Stimulated activated CD8-positive, alpha-beta memory T cell treated with anti-CD3 and anti-CD28 coated beads, Interleukin-15, amount 100 ng/mL, for 4 hours (primary cell): ENCODE measurements at regions not wholly inside any gene's neighbourhood (a gene's known extent, or its start where the extent isn't known, plus 50 kb on each side); places are given as distances from the start of the nearest gene placed in this dataset.

ENCODE experiments used
- DNase-seq, 2 donors: peaks; one replicate each; pipeline ENCODE4 v3.0.0-alpha.2; 2020; ENCODE audit warnings: low read depth in 2 of 2

DNA sequence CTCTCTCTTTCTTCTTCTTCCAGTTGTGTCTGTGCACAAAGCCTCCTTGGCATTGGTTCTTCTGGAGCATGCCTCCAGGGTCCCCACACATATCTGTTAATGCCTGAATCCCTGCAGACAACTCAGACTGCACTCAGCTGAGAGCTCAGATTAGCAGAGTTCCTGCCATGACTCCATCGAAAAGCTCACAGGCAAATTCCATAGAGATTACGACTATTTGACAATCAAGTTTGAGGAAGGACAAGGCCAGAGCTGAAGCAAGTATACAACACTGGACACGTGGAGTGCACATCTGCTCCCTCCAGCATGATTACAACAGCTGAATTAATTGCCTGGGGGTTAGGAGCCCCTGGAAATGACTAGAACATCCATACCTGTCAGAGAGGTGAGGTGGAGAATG lies 190.7 kb downstream of the INSIG2 start:
- DNase-seq, result no peak

DNA sequence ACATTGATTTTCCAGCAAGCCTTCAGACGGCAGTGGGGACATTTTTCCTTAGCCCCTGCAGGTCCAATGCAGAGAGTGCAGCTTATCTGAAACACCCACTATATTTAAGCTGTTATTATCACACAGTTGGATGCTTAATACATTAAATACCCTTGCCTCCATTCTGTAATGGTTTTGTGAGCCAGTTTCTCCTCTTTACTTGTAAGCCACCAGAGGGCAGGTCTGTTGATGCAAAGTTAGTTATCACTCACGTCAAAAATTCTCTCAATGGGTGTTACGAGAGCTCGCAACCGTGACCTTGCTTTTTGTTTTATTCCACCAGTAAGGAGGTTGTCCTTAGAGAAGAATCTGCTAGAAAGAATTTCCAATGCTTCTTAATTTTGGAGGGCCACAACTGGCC lies 189.8 kb downstream of the INSIG2 start:
- no peak for DNase-seq

DNA sequence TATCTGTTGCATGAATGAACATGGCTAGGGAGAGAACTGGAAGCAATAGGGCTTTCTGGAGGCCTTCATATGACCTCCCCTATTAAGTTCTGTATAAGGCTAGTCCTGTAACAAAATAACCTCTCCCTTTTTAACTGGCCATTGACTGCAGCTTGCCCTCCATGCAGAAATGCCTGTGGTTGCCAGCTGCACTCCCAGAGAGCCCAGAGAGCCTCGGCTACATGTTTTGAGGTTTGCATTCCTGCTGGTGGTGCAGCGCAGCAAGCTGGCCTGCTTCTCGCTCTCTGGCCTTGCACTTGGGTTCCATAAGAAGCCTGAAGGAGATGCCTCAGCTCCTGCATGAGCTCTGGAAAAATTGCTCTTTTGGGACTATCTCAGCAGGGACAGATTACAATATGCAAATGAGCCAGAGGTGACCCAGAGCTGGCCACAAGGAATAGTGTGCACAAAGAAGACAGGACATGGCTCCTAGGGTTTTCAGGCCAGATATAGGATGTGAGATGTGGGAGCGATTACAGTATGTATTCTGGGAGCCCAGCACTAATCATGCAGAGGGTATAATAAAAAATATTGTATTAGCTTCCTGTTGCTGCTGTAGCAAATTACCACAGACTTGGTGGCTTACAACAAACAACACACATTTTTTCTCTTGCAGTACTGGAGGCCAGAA lies 186.7 kb downstream of the INSIG2 start:
- no peak for DNase-seq

GRCh38 chr2:118272391-118272790 lies 184.1 kb downstream of the INSIG2 start:
- no peak for DNase-seq

- no peak for DNase-seq
Measured at GRCh38 chr2:118269408-118270051, 181.3 kb downstream of the INSIG2 start.

GRCh38 chr2:118268268-118268667 lies 180.0 kb downstream of the INSIG2 start:
- no peak for DNase-seq

DNA sequence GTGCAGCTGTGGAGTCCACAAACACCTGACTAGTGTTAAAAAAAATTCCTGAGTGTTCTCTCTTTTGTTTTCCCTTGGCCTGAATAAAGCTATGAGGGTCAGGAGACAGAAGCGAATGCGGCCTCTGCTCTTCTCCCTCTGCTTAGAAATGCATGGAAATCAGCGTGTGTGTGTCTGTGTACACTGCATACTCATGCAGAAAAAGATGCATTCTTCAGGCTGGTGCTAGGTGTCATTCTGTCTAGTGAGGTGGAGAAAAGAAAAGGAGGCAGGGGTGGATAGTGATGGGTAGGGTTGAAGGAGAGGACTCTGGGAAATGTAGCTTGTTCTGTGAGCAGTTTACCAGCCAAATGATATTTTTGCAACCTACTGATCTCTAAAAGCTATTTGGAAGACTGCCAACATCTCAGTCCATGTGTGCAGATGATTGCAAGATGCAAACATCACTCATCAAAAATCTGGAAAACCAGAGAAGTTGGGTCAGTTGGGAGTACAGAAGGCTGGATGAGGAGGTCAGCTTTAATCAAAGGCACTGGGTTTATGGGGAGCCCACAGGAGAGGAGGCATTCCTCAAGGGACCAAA lies 177.7 kb downstream of the INSIG2 start:
- DNase-seq, result no peak

GRCh38 chr2:118264232-118264990 lies 176.1 kb downstream of the INSIG2 start:
- DNase-seq, result no peak

DNA sequence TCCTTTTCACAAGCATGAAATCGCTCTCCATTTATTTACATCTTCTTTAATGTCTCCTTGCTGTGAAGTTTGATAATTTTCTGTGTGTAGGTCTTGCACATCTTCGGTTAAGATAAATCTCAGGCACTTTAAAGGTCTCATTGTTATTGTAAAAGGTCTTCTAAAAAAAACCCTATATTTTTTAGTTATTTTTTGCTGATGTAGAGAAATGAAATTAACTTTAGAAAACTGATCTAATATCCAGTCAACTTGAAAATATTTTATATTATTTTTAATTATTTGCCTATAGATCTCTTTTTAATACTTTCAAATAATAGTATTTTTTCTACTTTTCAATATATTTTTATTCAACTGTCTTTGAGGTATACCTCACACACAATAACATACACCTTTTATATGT lies 169.4 kb downstream of the INSIG2 start:
- DNase-seq, result no peak

DNA sequence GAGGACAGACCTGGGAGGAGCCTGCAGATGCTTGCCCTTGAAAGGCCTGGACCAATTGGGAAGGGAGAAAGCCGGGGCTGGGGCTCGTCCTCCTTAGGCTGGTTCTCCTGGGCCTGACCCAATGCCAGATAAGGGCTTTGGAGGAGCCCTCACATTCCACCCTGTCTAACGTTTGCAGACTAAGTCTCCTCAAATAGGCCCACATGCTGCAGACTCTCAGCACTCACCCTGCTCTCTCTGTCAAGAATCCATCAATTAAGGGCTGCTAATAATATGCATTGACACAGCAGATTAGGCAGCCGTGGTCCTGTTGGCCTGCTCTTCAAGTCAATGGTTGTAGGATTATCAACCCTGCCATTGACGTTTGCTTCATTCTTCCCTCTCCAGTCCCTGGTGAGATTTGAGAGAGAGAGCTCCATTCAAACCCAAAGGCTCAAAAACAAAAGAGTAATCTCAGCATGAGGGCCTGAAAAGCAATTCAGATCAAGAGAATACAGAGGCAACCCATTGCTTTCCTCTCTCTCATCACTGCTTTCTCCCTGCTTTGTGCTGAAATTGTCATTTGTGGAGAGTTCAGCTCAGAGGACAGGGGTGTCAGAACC lies 167.6 kb downstream of the INSIG2 start:
- no peak for DNase-seq

DNA sequence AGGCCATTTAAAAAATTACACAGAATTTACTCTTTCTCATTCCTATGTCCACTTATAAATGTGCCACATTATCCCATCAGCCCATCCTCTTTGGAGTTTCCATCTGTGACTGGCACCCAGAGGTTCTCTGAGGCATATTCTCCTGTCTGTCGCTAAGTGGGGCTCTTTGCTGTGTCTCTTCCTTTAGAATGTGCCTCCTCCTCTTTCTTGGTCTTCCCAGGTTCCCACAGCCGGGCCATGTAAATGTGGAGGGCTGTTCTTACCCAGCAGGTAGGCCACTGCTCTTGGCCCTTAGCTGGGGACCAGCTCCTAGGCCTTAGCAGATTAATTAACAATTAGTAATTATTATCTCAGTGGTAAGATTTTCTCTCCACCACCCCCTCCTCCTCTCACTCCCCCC lies 167.0 kb downstream of the INSIG2 start:
- no peak for DNase-seq

GRCh38 chr2:118254116-118254515 lies 165.8 kb downstream of the INSIG2 start:
- no peak for DNase-seq

DNA sequence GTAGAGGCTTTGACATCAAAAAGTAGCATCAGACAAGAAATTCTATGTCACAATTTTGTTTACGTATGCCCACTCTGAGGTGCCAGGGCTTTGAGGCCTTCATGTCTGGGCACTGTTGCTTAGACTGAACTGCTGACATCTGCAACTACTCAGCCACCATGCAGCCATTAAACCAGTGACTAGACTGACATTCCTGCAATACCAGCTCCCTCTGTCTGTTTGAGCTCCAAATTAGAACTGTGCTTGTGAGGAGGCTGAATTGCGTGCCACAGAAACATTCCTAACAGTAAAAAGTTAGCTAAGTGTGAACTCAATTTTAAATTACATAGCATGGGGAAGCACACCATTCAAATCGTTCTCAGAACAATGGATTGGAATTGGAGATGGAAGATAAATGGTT lies 163.2 kb downstream of the INSIG2 start:
- DNase-seq, result no peak

GRCh38 chr2:118250463-118250862 lies 162.2 kb downstream of the INSIG2 start:
- no peak for DNase-seq

DNA sequence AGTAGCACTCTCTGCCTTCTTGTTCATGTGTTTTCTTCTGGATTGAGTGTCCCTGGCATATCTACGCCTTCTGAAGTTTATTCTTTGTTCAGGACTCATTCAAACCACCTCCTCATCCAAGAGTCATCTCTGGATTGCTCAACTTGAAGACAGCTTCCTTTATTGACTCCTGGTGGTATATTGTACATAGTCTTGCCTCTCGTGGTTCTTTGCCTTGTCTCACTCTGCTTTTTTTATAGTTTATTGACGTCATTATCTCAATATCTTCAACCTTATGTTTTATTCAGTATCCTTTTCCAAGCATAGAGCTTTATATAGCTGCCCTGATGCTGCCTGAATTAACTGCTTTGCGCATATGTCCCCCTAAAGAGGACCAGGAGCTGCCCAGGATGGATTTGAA lies 161.7 kb downstream of the INSIG2 start:
- DNase-seq, result no peak

- DNase-seq, result no peak
Measured at GRCh38 chr2:118249531-118249930, 161.3 kb downstream of the INSIG2 start.

GRCh38 chr2:118246726-118247125 lies 158.5 kb downstream of the INSIG2 start:
- no peak for DNase-seq

DNA sequence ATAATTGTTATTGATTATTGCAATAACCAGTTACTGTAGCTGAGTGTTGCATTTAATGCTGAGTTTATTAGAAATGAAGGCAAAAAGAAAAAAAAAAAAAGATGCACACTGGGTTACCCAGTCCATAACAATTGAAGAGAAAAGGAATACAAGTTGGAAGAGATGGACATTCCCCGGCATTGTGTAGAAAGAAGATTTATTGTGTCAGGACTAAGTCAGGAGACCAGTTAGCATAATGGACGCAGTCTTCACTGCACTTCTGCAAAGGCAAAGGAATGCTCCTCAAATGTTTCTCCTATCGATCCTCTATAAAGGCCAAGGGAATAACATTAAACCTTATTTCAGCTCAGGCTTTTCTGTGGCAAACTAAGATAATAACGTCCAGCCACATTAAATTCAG lies 157.8 kb downstream of the INSIG2 start:
- DNase-seq, result no peak

GRCh38 chr2:118244686-118245085 lies 156.4 kb downstream of the INSIG2 start:
- no peak for DNase-seq

- no peak for DNase-seq
Measured at GRCh38 chr2:118243031-118243430, 154.8 kb downstream of the INSIG2 start.

GRCh38 chr2:118242216-118242615 lies 153.9 kb downstream of the INSIG2 start:
- DNase-seq, result no peak

- DNase-seq, result no peak
Measured at GRCh38 chr2:118241128-118241527, 152.9 kb downstream of the INSIG2 start.
